ENCODE measurements at regions not wholly inside any gene's neighbourhood (a gene's known extent, or its start where the extent isn't known, plus 50 kb on each side); places are given as distances from the start of the nearest gene placed in this dataset.

GRCh38 chrX:120755066-120755846 lies 120.4 kb downstream of the CT47B1 start:
- TF ChIP-seq, protein P1, sequence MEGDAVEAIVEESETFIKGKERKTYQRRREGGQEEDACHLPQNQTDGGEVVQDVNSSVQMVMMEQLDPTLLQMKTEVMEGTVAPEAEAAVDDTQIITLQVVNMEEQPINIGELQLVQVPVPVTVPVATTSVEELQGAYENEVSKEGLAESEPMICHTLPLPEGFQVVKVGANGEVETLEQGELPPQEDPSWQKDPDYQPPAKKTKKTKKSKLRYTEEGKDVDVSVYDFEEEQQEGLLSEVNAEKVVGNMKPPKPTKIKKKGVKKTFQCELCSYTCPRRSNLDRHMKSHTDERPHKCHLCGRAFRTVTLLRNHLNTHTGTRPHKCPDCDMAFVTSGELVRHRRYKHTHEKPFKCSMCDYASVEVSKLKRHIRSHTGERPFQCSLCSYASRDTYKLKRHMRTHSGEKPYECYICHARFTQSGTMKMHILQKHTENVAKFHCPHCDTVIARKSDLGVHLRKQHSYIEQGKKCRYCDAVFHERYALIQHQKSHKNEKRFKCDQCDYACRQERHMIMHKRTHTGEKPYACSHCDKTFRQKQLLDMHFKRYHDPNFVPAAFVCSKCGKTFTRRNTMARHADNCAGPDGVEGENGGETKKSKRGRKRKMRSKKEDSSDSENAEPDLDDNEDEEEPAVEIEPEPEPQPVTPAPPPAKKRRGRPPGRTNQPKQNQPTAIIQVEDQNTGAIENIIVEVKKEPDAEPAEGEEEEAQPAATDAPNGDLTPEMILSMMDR (IDR thresholded peaks at IDR 0.05; ENCODE audit: low read length, missing control alignments), result no peak
- no peak for DNase-seq (ENCODE audit: low read depth)

GRCh38 chrX:120753413-120754251 lies 122.0 kb downstream of the CT47B1 start:
- no peak for DNase-seq (ENCODE audit: low read depth)
- no peak overlapping the region for H3K4me3 ChIP-seq (replicated peaks; ENCODE audit: low read depth, low read length)
- TF ChIP-seq, protein P1 (IDR thresholded peaks at IDR 0.05; ENCODE audit: low read length, missing control alignments), result no peak

More at GRCh38 chrX:120755066-120755846, 120.4 kb downstream of the CT47B1 start:
- no peak overlapping the region for H3K4me3 ChIP-seq (replicated peaks; ENCODE audit: low read depth, low read length)

- TF ChIP-seq, protein P1 (IDR thresholded peaks at IDR 0.05; ENCODE audit: low read length, missing control alignments), result no peak
- no peak for DNase-seq (ENCODE audit: low read depth)
- H3K4me3 ChIP-seq (replicated peaks; ENCODE audit: low read depth, low read length), result no peak overlapping the region
Measured at GRCh38 chrX:120752431-120753082, 122.7 kb upstream of the C1GALT1C1 start.

GRCh38 chrX:120751683-120752082 lies 121.8 kb upstream of the C1GALT1C1 start:
- no peak overlapping the region for H3K4me3 ChIP-seq (replicated peaks; ENCODE audit: low read depth, low read length)
- TF ChIP-seq, protein P1 (IDR thresholded peaks at IDR 0.05; ENCODE audit: low read length, missing control alignments), result no peak
- DNase-seq (ENCODE audit: low read depth), result no peak

- H3K4me3 ChIP-seq (replicated peaks; ENCODE audit: low read depth, low read length), result no peak overlapping the region
- TF ChIP-seq, protein P1 (IDR thresholded peaks at IDR 0.05; ENCODE audit: low read length, missing control alignments), result no peak
Measured at GRCh38 chrX:120750381-120750780, 120.5 kb upstream of the C1GALT1C1 start.

GRCh38 chrX:120749141-120749846 lies 119.4 kb upstream of the C1GALT1C1 start:
- H3K4me3 ChIP-seq (replicated peaks; ENCODE audit: low read depth, low read length), result no peak overlapping the region
- no peak for DNase-seq (ENCODE audit: low read depth)

More at GRCh38 chrX:120750381-120750780, 120.5 kb upstream of the C1GALT1C1 start:
- DNase-seq (ENCODE audit: low read depth), result no peak

More at GRCh38 chrX:120749141-120749846, 119.4 kb upstream of the C1GALT1C1 start:
- TF ChIP-seq, protein P1 (IDR thresholded peaks at IDR 0.05; ENCODE audit: low read length, missing control alignments), result no peak

Data from fibroblast of pulmonary artery (primary cell).